SK-N-SH treated with all-trans-retinoic acid at 6 μM for 48 hours (cell line): ENCODE measurements at regions not wholly inside any gene's neighbourhood (a gene's known extent, or its start where the extent isn't known, plus 50 kb on each side); places are given as distances from the start of the nearest gene placed in this dataset.

ENCODE experiments used
- ARNTL ChIP-seq: fragments of 450-650 bp; formaldehyde crosslinking; IDR thresholded peaks from 2 replicates; pipeline ENCODE4 v1.5.0; 2020; ENCODE audit warnings: low read depth, mild to moderate bottlenecking, moderate library complexity, borderline replicate concordance
- CREB5 ChIP-seq: fragments of 250-450 bp; sonication (Bioruptor Pico); IDR thresholded peaks from 2 replicates; pipeline ENCODE4 v1.5.1; 2020; ENCODE audit warnings: low read depth, mild to moderate bottlenecking, moderate library complexity
- ESRRG ChIP-seq: fragments of 250-450 bp; sonication (Bioruptor Pico); IDR thresholded peaks from 2 replicates; pipeline ENCODE4 v1.6.1; 2021; ENCODE audit warnings: mild to moderate bottlenecking
- GLIS3 ChIP-seq: fragments of 250-450 bp; sonication (Bioruptor Pico); IDR thresholded peaks from 2 replicates; pipeline ENCODE4 v1.5.0; 2020; ENCODE audit warnings: mild to moderate bottlenecking, moderate library complexity
- ISL1 ChIP-seq: fragments of 250-450 bp; sonication (Bioruptor Pico); IDR thresholded peaks from 2 replicates; pipeline ENCODE4 v2.1.2; 2022; ENCODE audit warnings: mild to moderate bottlenecking, moderate library complexity
- PATZ1 ChIP-seq: fragments of 250-450 bp; sonication (Bioruptor Pico); IDR thresholded peaks from 2 replicates; pipeline ENCODE4 v1.8.0; 2020; ENCODE audit warnings: mild to moderate bottlenecking, moderate library complexity, borderline replicate concordance
- POU6F1 ChIP-seq: fragments of 250-450 bp; sonication (Bioruptor Pico); IDR thresholded peaks from 2 replicates; pipeline ENCODE4 v1.8.0; 2021; ENCODE audit warnings: low read depth, mild to moderate bottlenecking, moderate library complexity, borderline replicate concordance
- PPARA ChIP-seq: fragments of 250-450 bp; sonication (Bioruptor Pico); IDR thresholded peaks from 2 replicates; pipeline ENCODE4 v1.5.0; 2020; ENCODE audit warnings: mild to moderate bottlenecking, borderline replicate concordance
- RARB ChIP-seq: fragments of 250-450 bp; sonication (Bioruptor Pico); IDR thresholded peaks from 2 replicates; pipeline ENCODE4 v1.8.0; 2021; ENCODE audit warnings: mild to moderate bottlenecking, moderate library complexity
- ZFP3 ChIP-seq: fragments of 250-450 bp; sonication (Bioruptor Pico); IDR thresholded peaks from 2 replicates; pipeline ENCODE4 v1.5.0; 2020; ENCODE audit warnings: mild to moderate bottlenecking, moderate library complexity
- ZFP30 ChIP-seq: fragments of 450-650 bp; formaldehyde crosslinking; IDR thresholded peaks from 2 replicates; pipeline ENCODE4 v1.5.0; 2022; ENCODE audit warnings: mild to moderate bottlenecking, moderate library complexity
- ZNF70 ChIP-seq: fragments of 450-650 bp; formaldehyde crosslinking; IDR thresholded peaks from 2 replicates; pipeline ENCODE4 v1.5.0; 2020; ENCODE audit warnings: mild to moderate bottlenecking, moderate library complexity
- ZNF8 ChIP-seq: fragments of 450-650 bp; formaldehyde crosslinking; IDR thresholded peaks from 2 replicates; pipeline ENCODE4 v1.5.0; 2020; ENCODE audit warnings: mild to moderate bottlenecking, moderate library complexity

GRCh38 chr20:19120011-19120410 lies 92.4 kb upstream of the SLC24A3 start:
- TF ChIP-seq ZNF70 (CRISPR knock-in tag), result no peak
- no peak for TF ChIP-seq PATZ1 (CRISPR knock-in tag)
- no peak for TF ChIP-seq ISL1
- TF ChIP-seq ESRRG, result no peak
- TF ChIP-seq ZFP30 (CRISPR knock-in tag), result no peak
- TF ChIP-seq ZNF8, result no peak
- TF ChIP-seq RARB (CRISPR knock-in tag), result no peak
- no peak for TF ChIP-seq GLIS3 (CRISPR knock-in tag)
- TF ChIP-seq POU6F1 (CRISPR knock-in tag), result no peak
- no peak for TF ChIP-seq CREB5 (CRISPR knock-in tag)
- TF ChIP-seq PPARA (CRISPR knock-in tag), result no peak
- TF ChIP-seq ZFP3 (CRISPR knock-in tag), result no peak
- TF ChIP-seq ARNTL, result no peak
